Hepatocyte (in vitro differentiated cells): ENCODE measurements at regions not wholly inside any gene's neighbourhood (a gene's known extent, or its start where the extent isn't known, plus 50 kb on each side); places are given as distances from the start of the nearest gene placed in this dataset.

Experiments used
- DNase-seq: peaks from one replicate; pipeline ENCODE4 v3.0.0-alpha.2; 2016; ENCODE audit warnings: low spot score
- H2AFZ ChIP-seq: fragments of 200-600 bp; sonication (generic); 2 replicates; pipeline ENCODE4 v1.6.0; 2016; ENCODE audit warnings: antibody characterized with exemption, mild to moderate bottlenecking
- H3K27ac ChIP-seq: fragments of 200-600 bp; sonication (generic); 2 replicates; pipeline ENCODE4 v1.5.1; 2016; ENCODE audit warnings: mild to moderate bottlenecking
- H3K27me3 ChIP-seq: fragments of 200-600 bp; sonication (generic); 2 replicates; pipeline ENCODE4 v1.6.1; 2016
- H3K36me3 ChIP-seq: fragments of 200-600 bp; sonication (generic); replicated peaks from 2 replicates; pipeline ENCODE4 v1.5.1; 2016; ENCODE audit warnings: low read depth; ENCODE audit not compliant: insufficient read depth
- H3K4me1 ChIP-seq: fragments of 200-600 bp; sonication (generic); 2 replicates; pipeline ENCODE4 v1.5.1; 2016; ENCODE audit warnings: mild to moderate bottlenecking, moderate library complexity; ENCODE audit not compliant: insufficient read depth
- H3K4me2 ChIP-seq: fragments of 200-600 bp; sonication (generic); 2 replicates; pipeline ENCODE4 v1.6.0; 2016
- H3K4me3 ChIP-seq: fragments of 200-600 bp; sonication (generic); 2 replicates; pipeline ENCODE4 v1.5.1; 2016; ENCODE audit warnings: mild to moderate bottlenecking
- H3K79me2 ChIP-seq: fragments of 200-600 bp; sonication (generic); 2 replicates; pipeline ENCODE4 v1.6.0; 2017; ENCODE audit warnings: mild to moderate bottlenecking
- H3K9me2 ChIP-seq: fragments of 200-600 bp; sonication (generic); replicated peaks from 2 replicates; pipeline ENCODE4 v1.6.0; 2017; ENCODE audit warnings: mild to moderate bottlenecking; ENCODE audit not compliant: insufficient read depth
- H3K9me3 ChIP-seq: fragments of 200-600 bp; sonication (generic); 2 replicates; pipeline ENCODE4 v1.5.1; 2016; ENCODE audit warnings: low read depth, mild to moderate bottlenecking
- H4K20me1 ChIP-seq: fragments of 200-600 bp; sonication (generic); 2 replicates; pipeline ENCODE4 v1.6.0; 2016; ENCODE audit warnings: mild to moderate bottlenecking; ENCODE audit not compliant: insufficient read depth, poor library complexity, severe bottlenecking
- EZH2 ChIP-seq: fragments of 200-600 bp; sonication (generic); IDR thresholded peaks from 2 replicates; pipeline ENCODE4 v1.6.1; 2016; ENCODE audit warnings: antibody characterized with exemption, mild to moderate bottlenecking, borderline replicate concordance
- EZH2phosphoT487 ChIP-seq: fragments of 200-600 bp; sonication (generic); IDR thresholded peaks from one replicate; pipeline ENCODE4 v1.6.1; 2018; ENCODE audit warnings: antibody characterized with exemption, mild to moderate bottlenecking, low read depth, moderate library complexity; ENCODE audit not compliant: unreplicated experiment, severe bottlenecking
- WGBS: methylation state at CpG from one replicate; pipeline ENCODE4 v1.1.6; 2016; ENCODE audit warnings: low lambda C conversion rate; ENCODE audit errors: missing lambda C conversion rate; 5-methylcytosine and 5-hydroxymethylcytosine counted together
- TF ChIP-seq, protein P1 (sequence below): fragments of 200-600 bp; sonication (generic); IDR thresholded peaks from 2 replicates; pipeline ENCODE4 v1.5.1; 2016; ENCODE audit warnings: antibody characterized with exemption, mild to moderate bottlenecking; ENCODE audit not compliant: poor library complexity

DNA sequence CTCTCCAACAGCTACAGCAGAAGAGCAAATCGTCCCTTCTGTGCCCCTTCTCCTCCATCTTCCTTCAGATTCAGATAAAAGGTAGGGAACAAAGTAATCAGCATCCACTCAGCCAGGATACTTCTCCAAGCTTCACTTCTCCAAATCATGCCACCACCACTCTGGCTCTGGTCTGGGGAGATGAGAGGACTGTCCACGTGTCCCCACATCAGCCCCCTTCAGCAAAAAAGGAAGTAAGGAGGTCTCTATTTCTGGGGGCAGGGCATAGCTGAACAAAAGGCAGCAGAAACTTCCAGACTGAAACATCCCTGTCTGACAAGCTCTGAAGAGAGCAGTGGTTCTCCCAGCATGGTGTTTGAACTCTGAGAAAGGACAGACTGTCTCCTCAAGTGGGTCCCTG lies 116.9 kb downstream of the C5orf15 start:
- no peaks in the 10 kb centered on the region for H3K36me3 ChIP-seq
- H3K9me2 ChIP-seq, result no peaks in the 10 kb centered on the region
- no peaks in the 10 kb centered on the region for H3K4me1 ChIP-seq
- WGBS, result 88% methylated on average over 2 of the region's 2 CpGs
- no peak overlapping the region for H3K4me2 ChIP-seq
- TF ChIP-seq EZH2, result no peak
- no peak for TF ChIP-seq EZH2phosphoT487
- TF ChIP-seq, protein P1, sequence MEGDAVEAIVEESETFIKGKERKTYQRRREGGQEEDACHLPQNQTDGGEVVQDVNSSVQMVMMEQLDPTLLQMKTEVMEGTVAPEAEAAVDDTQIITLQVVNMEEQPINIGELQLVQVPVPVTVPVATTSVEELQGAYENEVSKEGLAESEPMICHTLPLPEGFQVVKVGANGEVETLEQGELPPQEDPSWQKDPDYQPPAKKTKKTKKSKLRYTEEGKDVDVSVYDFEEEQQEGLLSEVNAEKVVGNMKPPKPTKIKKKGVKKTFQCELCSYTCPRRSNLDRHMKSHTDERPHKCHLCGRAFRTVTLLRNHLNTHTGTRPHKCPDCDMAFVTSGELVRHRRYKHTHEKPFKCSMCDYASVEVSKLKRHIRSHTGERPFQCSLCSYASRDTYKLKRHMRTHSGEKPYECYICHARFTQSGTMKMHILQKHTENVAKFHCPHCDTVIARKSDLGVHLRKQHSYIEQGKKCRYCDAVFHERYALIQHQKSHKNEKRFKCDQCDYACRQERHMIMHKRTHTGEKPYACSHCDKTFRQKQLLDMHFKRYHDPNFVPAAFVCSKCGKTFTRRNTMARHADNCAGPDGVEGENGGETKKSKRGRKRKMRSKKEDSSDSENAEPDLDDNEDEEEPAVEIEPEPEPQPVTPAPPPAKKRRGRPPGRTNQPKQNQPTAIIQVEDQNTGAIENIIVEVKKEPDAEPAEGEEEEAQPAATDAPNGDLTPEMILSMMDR, result no peak
- H2AFZ ChIP-seq, result no peak overlapping the region
- no peak for DNase-seq
- no peak overlapping the region for H3K4me3 ChIP-seq
- H3K9me3 ChIP-seq, result no peaks in the 10 kb centered on the region
- no peaks in the 10 kb centered on the region for H3K79me2 ChIP-seq
- H3K27me3 ChIP-seq, result no peaks in the 10 kb centered on the region
- H4K20me1 ChIP-seq, result no peaks in the 10 kb centered on the region
- no peak overlapping the region for H3K27ac ChIP-seq

DNA sequence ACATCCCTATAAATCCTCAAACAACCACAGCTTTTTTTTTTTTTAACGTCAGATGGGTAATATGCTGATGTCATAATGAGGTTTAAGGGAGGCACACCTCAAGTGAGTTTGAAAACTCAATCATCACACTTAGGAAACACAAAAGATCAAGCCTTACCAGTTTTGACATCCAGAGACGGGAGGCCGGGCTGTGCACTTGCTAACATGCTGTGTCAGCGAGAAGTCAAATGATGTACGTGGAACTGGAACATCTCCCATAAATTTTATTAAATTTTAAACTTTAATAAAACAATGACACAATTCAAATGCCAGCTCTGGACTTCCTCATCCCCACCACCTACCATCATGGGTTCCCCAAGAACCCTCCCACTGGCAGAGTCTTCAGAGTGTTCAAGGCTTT lies 117.6 kb downstream of the C5orf15 start:
- H3K4me1 ChIP-seq, result no peaks in the 10 kb centered on the region

DNA sequence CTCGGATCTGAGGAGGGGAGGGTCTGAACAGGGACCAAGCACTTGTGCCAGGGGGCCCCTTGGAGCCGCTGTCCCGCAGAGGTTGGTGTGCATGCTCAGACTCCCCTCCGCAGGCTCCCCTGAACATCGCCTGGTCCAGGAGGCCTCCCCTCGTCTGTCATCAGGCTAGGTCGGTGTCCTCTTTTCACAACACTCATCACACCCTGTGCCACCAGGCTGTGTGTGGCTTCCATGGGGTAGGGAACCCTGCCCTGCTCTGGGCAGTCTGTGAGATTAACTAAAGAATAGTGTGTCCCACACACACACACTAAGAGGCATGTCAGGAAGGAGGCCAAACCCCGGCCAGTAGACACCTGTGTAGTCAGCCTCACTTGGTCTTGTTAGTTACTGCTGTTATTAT lies 119.3 kb downstream of the C5orf15 start:
- Histone ChIP-seq H3K4me1 (no peaks in the 10 kb centered on the region), H3K27me3 (no peaks in the 10 kb centered on the region), H3K27ac (no peak overlapping the region), H2AFZ (no peak overlapping the region), H3K4me2 (no peak overlapping the region), H3K9me2 (no peaks in the 10 kb centered on the region), H3K79me2 (no peaks in the 10 kb centered on the region), H3K4me3 (no peak overlapping the region), H3K9me3 (no peaks in the 10 kb centered on the region), H3K36me3 (no peaks in the 10 kb centered on the region), H4K20me1 (no peaks in the 10 kb centered on the region)
- no peak for DNase-seq
- 83% methylated on average over 8 of the region's 8 CpGs for WGBS
- TF ChIP-seq EZH2phosphoT487 (no peak), EZH2 (no peak)
- TF ChIP-seq, protein P1, result no peak

More for the DNA sequence above, 117.6 kb downstream of the C5orf15 start:
- 96% methylated on average over 5 of the region's 5 CpGs for WGBS
- Histone ChIP-seq H4K20me1 (no peaks in the 10 kb centered on the region), H3K4me3 (no peak overlapping the region), H3K9me2 (no peaks in the 10 kb centered on the region), H3K79me2 (no peaks in the 10 kb centered on the region), H3K36me3 (no peaks in the 10 kb centered on the region), H3K4me2 (no peak overlapping the region), H3K27me3 (no peaks in the 10 kb centered on the region), H3K27ac (no peak overlapping the region), H3K9me3 (no peaks in the 10 kb centered on the region), H2AFZ (no peak overlapping the region)
- DNase-seq, result no peak
- TF ChIP-seq, protein P1, result no peak
- TF ChIP-seq EZH2, result no peak
- no peak for TF ChIP-seq EZH2phosphoT487

DNA sequence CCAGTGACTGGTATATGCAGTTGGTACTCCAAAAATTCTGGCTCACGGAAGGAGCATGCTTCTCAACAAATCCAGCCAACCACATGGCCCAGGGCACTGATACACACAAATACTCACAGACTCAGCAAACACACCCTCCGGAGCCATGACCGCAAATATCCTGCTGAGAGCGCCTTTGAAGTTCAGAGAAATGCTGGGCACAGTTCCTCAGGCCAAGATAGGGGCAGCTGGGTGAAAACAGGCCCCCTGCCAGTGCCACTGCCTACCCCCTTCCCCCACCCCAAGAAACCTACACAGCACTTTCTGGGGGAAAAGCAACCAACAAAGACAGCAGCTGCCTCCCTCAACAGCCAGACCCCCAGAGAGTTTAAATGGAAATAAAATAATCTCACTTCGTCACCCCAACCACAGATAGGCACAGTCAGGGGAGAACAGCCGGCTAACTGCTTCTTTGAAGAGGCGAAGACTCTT lies 120.0 kb downstream of the C5orf15 start:
- Histone ChIP-seq H3K4me3 (no peak overlapping the region), H3K9me3 (no peaks in the 10 kb centered on the region), H3K79me2 (no peaks in the 10 kb centered on the region), H3K4me2 (no peak overlapping the region), H3K27me3 (no peaks in the 10 kb centered on the region), H2AFZ (no peak overlapping the region), H3K36me3 (no peaks in the 10 kb centered on the region), H3K4me1 (no peaks in the 10 kb centered on the region), H3K27ac (no peak overlapping the region), H3K9me2 (no peaks in the 10 kb centered on the region), H4K20me1 (no peaks in the 10 kb centered on the region)
- TF ChIP-seq EZH2phosphoT487, result no peak
- no peak for TF ChIP-seq EZH2
- TF ChIP-seq, protein P1, result no peak
- no peak for DNase-seq
- 58% methylated on average over 7 of the region's 7 CpGs for WGBS
